HepG2 (cell line): ENCODE measurements at regions not wholly inside any gene's neighbourhood (a gene's known extent, or its start where the extent isn't known, plus 50 kb on each side); places are given as distances from the start of the nearest gene placed in this dataset.

Experiments used
- ATAC-seq: fragments of 200-7000 bp; cut with Tn5 transposase; 3 replicates; pipeline ENCODE4 v1.9.1; 2020; ENCODE audit warnings: mild to moderate bottlenecking, moderate library complexity
- BruUV-seq: library from RNA; stranded (reverse); fragments of 400-500 nt; replicated peaks from 2 replicates; lab custom pipeline; 2021; lab: Mats Ljungman, UMichigan
- CTCF ChIA-PET: fragments of 300-600 bp; formaldehyde crosslinking; extraction: SDS; loops from one replicate; lab custom pipeline; 2021; ENCODE audit warnings: low total read pairs, inconsistent platforms, low intra/inter-chr PET ratio; lab: Yijun Ruan, JAX
- POLR2A ChIA-PET: fragments of 350-600 bp; sonication (Branson Sonifier 250); formaldehyde crosslinking; loops from one replicate; lab custom pipeline; 2020; ENCODE audit warnings: antibody characterized with exemption, inconsistent platforms; lab: Yijun Ruan, JAX
- DNase-seq: peaks from one replicate; pipeline ENCODE4 v3.0.0-alpha.2; 2015; ENCODE audit warnings: low spot score
- FAIRE-seq: peaks from 3 replicates; lab custom pipeline; 2011; peaks lifted over from hg19 to GRCh38; lab: Jason Lieb, UNC
- H2AFZ ChIP-seq: one replicate; pipeline ENCODE4 v1.6.1; 2011; ENCODE audit warnings: low read length, inconsistent platforms
- H3K27ac ChIP-seq: fragments of 300-600 bp; 3 replicates; pipeline ENCODE4 v1.8.0; 2011; ENCODE audit warnings: mixed run types, mild to moderate bottlenecking, mixed read lengths, low read length, inconsistent platforms; ENCODE audit not compliant: insufficient read depth; ENCODE audit errors: extremely low read length
- H3K27me3 ChIP-seq, 2 experiments: fragments of 200-600 bp in 1 of 2; 2 replicates in 1 of 2; 3 replicates in 1 of 2; pipeline versions ENCODE4 v1.6.0 to v1.8.0; 2011; ENCODE audit warnings: low read length in 2 of 2, mild to moderate bottlenecking in 2 of 2, moderate library complexity in 2 of 2, inconsistent platforms in 1 of 2; ENCODE audit not compliant: insufficient read depth in 2 of 2, control insufficient read depth in 1 of 2
- H3K36me3 ChIP-seq, 2 experiments: fragments of 200-600 bp in 1 of 2; replicated peaks in 1 of 2; 2 replicates in 1 of 2; 3 replicates in 1 of 2; pipeline versions ENCODE4 v1.5.1 to v1.8.0; 2011; ENCODE audit warnings: low read length in 2 of 2, inconsistent platforms in 1 of 2; ENCODE audit not compliant: insufficient read depth in 2 of 2, control insufficient read depth in 1 of 2
- H3K4me1 ChIP-seq: 2 replicates; pipeline ENCODE4 v1.5.1; 2012; ENCODE audit warnings: low read length, inconsistent platforms; ENCODE audit not compliant: insufficient read depth
- H3K4me2 ChIP-seq: 2 replicates; pipeline ENCODE4 v1.6.0; 2011; ENCODE audit warnings: low read depth, low read length, inconsistent platforms
- H3K4me3 ChIP-seq, 3 experiments: fragments of 200-600 bp in 1 of 3; sonication (generic), shearing (Covaris generic) in 1 of 3; replicated peaks in 1 of 3; 2 replicates each; pipeline ENCODE4 v1.5.1; 2011 to 2016; ENCODE audit warnings: low read length in 3 of 3, inconsistent platforms in 2 of 3, low read depth in 2 of 3, mild to moderate bottlenecking in 2 of 3, control low read depth in 1 of 3, mixed read lengths in 1 of 3; ENCODE audit not compliant: insufficient read depth in 1 of 3
- H3K79me2 ChIP-seq: one replicate; pipeline ENCODE4 v1.6.1; 2011; ENCODE audit warnings: low read length, inconsistent platforms; ENCODE audit not compliant: insufficient read depth
- H3K9ac ChIP-seq: 2 replicates; pipeline ENCODE4 v1.6.0; 2011; ENCODE audit warnings: mild to moderate bottlenecking, low read depth, low read length, inconsistent platforms; ENCODE audit not compliant: insufficient read depth
- H3K9me3 ChIP-seq: 2 replicates; pipeline ENCODE4 v1.5.1; 2012; ENCODE audit warnings: mild to moderate bottlenecking, low read length
- H4K20me1 ChIP-seq: 2 replicates; pipeline ENCODE4 v1.6.0; 2011; ENCODE audit warnings: inconsistent platforms, mild to moderate bottlenecking, low read length, moderate library complexity; ENCODE audit not compliant: insufficient read depth
- AGO2 ChIP-seq: fragments of 200-400 bp; formaldehyde crosslinking; optimal IDR thresholded peaks from 2 replicates; pipeline ENCODE3; 2017; ENCODE audit warnings: mild to moderate bottlenecking, low read depth, low read length, moderate library complexity
- ETV5 ChIP-seq: IDR thresholded peaks from 2 replicates; pipeline ENCODE4 v1.6.1; 2018; ENCODE audit warnings: missing biosample characterization, missing genetic modification reagents, inconsistent platforms, borderline replicate concordance
- GFI1 ChIP-seq: sonication (generic); formaldehyde crosslinking; IDR thresholded peaks from 2 replicates; pipeline ENCODE4 v1.5.0; 2020; ENCODE audit warnings: missing genetic modification reagents, mild to moderate bottlenecking, borderline replicate concordance
- HINFP ChIP-seq: sonication (generic); formaldehyde crosslinking; IDR thresholded peaks from 2 replicates; pipeline ENCODE4 v1.4.0; 2020; ENCODE audit warnings: low read depth, mild to moderate bottlenecking, missing genetic modification reagents
- NCOR1 ChIP-seq: fragments of 200-600 bp; sonication (generic); IDR thresholded peaks from 2 replicates; pipeline ENCODE4 v1.7.0; 2017; ENCODE audit warnings: antibody characterized with exemption, low read length, borderline replicate concordance
- NFATC3 ChIP-seq: sonication (generic); formaldehyde crosslinking; IDR thresholded peaks from 2 replicates; pipeline ENCODE4 v1.5.1; 2020; ENCODE audit warnings: mild to moderate bottlenecking, missing genetic modification reagents
- SETDB1 ChIP-seq: sonication (generic); formaldehyde crosslinking; IDR thresholded peaks from 2 replicates; pipeline ENCODE4 v1.5.1; 2020; ENCODE audit warnings: missing genetic modification reagents, mild to moderate bottlenecking, borderline replicate concordance
- TOE1 ChIP-seq: sonication (generic); formaldehyde crosslinking; IDR thresholded peaks from 2 replicates; pipeline ENCODE4 v1.4.0; 2020; ENCODE audit warnings: mild to moderate bottlenecking, missing genetic modification reagents
- ZFP37 ChIP-seq: sonication (generic); formaldehyde crosslinking; IDR thresholded peaks from 2 replicates; pipeline ENCODE4 v1.4.0; 2020; ENCODE audit warnings: missing genetic modification reagents, borderline replicate concordance
- ZFP91 ChIP-seq: sonication (generic); formaldehyde crosslinking; IDR thresholded peaks from 2 replicates; pipeline ENCODE4 v1.9.0; 2022; ENCODE audit warnings: missing genetic modification reagents, mild to moderate bottlenecking, borderline replicate concordance
- ZNF17 ChIP-seq: sonication (generic); formaldehyde crosslinking; IDR thresholded peaks from 2 replicates; pipeline ENCODE4 v1.5.0; 2020; ENCODE audit warnings: mild to moderate bottlenecking, missing genetic modification reagents
- ZNF761 ChIP-seq: sonication (generic); formaldehyde crosslinking; conservative IDR thresholded peaks from 2 replicates; pipeline ENCODE4 v1.4.0; 2020; ENCODE audit warnings: mild to moderate bottlenecking, missing genetic modification reagents
- ZNF879 ChIP-seq: sonication (generic); formaldehyde crosslinking; IDR thresholded peaks from 2 replicates; pipeline ENCODE4 v1.8.1; 2023; ENCODE audit warnings: missing genetic modification reagents
- WGBS: methylation state at CpG from one replicate; pipeline ENCODE4 v1.1.6; 2017; ENCODE audit warnings: low lambda C conversion rate; 5-methylcytosine and 5-hydroxymethylcytosine counted together
- in situ Hi-C: cut with HindIII; loops from 2 replicates; pipeline ENCODE4 v1.10.0; 2017; ENCODE audit warnings: low pct_unique_long_range_greater_than_20kb; ENCODE audit not compliant: extremely low pct_ligation_motif_present
- intact Hi-C: fragments of 100-400 bp; cut with micrococcal nuclease; formaldehyde crosslinking; loops from one replicate; pipeline ENCODE4 v1.10.0; 2022; ENCODE audit not compliant: unreplicated experiment

GRCh38 chr7:25529320-25529719 is 301.0 kb upstream of the NPVF start:
- TF ChIP-seq ZNF761: no peak
- no peak for TF ChIP-seq ETV5 (CRISPR knock-in tag)
- TF ChIP-seq ZNF879 (CRISPR knock-in tag): no peak
- TF ChIP-seq TOE1 (CRISPR knock-in tag): no peak
- TF ChIP-seq HINFP (CRISPR knock-in tag): no peak
- TF ChIP-seq AGO2: no peak
- TF ChIP-seq NFATC3 (CRISPR knock-in tag): no peak
- TF ChIP-seq ZNF17: no peak
- no peak for TF ChIP-seq ZFP91 (CRISPR knock-in tag)
- TF ChIP-seq GFI1: no peak
- no peak for TF ChIP-seq ZFP37 (CRISPR knock-in tag)
- TF ChIP-seq NCOR1: no peak
- no peak for TF ChIP-seq SETDB1 (CRISPR knock-in tag)
- 35% methylated on average over 15 of the region's 15 CpGs for WGBS
- Histone ChIP-seq H3K36me3 (no peaks in the 10 kb centered on the region), H2AFZ (no peak overlapping the region), H3K27me3 (peaks cover 0 to 31% of the 10 kb centered on the region in 2 experiments; a peak in 2 of 5 replicates), H3K79me2 (no peaks in the 10 kb centered on the region), H4K20me1 (no peaks in the 10 kb centered on the region), H3K9me3 (no peaks in the 10 kb centered on the region), H3K9ac (no peak overlapping the region), H3K4me2 (no peak overlapping the region), H3K27ac (no peak overlapping the region), H3K4me1 (no peaks in the 10 kb centered on the region), H3K4me3 (no peak overlapping the region)
- no TSS peak for BruUV-seq
- no peak for FAIRE-seq
- intact Hi-C loops: no loop called here
- ATAC-seq: no peak
- in situ Hi-C loops: no loop called here
- ChIA-PET POLR2A (no interaction called here), CTCF (no interaction called here)
- no peak for DNase-seq
